ENCODE measurements at regions not wholly inside any gene's neighbourhood (a gene's known extent, or its start where the extent isn't known, plus 50 kb on each side); places are given as distances from the start of the nearest gene placed in this dataset.
"Not testable (repeated sequence)": the region's sequence is repeated elsewhere in the genome, so short reads cannot be mapped to it uniquely, and the experiment has no call there.

DNA sequence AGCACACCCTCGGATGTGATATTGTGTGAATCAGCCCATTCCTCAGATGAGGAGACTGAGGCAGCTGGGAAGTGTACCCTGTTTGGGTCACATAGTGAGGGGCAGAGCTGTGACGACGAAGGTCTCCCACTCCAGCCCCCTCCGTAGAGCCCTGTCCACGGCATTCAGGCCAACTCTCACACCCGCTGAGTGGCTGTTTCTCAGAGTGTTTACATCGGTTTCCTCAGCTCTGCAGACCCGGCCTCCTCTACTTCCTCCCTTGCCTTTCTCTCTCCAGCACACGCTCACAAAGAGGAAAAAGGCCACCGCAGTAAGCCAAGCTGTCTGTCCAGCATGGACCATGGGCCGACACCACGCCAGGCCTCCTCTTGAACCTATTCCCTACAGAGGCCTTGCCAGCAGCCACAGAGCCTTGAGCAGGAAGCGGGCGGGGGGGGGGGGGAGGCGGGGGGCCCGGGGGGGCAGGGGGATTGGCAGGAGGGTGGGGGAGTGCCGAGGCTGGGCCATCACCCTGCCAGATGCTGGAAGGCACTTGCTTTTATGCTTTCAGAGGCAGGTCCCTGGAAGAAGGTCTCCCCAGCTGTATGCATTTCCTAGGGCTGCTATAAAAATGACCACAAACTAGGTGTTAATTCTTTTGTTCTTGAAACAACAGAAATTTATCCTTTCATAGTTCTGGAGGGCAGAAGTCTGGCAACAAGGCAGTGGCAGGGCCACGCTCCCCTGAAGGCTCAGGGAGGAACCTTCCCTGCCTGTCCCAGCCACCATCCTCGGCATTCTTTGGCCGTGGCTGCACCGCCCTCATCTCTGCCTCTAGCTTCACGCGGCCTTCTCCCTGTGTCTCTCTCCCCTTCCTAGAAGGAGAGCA lies 178.4 kb downstream of the PSMG1 start:
- Histone ChIP-seq H3K36me3 (no peaks in the 10 kb centered on the region), H3K27ac (no peak overlapping the region), H3K27me3 (no peaks in the 10 kb centered on the region), H3K4me3 (no peak overlapping the region), H3K4me1 (ENCODE audit: low read depth) (peaks cover 33% of the 10 kb centered on the region), H3K9me3 (ENCODE audit: low read depth) (no peaks in the 10 kb centered on the region)
- TF ChIP-seq, protein P1, sequence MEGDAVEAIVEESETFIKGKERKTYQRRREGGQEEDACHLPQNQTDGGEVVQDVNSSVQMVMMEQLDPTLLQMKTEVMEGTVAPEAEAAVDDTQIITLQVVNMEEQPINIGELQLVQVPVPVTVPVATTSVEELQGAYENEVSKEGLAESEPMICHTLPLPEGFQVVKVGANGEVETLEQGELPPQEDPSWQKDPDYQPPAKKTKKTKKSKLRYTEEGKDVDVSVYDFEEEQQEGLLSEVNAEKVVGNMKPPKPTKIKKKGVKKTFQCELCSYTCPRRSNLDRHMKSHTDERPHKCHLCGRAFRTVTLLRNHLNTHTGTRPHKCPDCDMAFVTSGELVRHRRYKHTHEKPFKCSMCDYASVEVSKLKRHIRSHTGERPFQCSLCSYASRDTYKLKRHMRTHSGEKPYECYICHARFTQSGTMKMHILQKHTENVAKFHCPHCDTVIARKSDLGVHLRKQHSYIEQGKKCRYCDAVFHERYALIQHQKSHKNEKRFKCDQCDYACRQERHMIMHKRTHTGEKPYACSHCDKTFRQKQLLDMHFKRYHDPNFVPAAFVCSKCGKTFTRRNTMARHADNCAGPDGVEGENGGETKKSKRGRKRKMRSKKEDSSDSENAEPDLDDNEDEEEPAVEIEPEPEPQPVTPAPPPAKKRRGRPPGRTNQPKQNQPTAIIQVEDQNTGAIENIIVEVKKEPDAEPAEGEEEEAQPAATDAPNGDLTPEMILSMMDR (IDR thresholded peaks at IDR 0.05; ENCODE audit: low read depth, low read length): no peak
- DNase-seq (ENCODE audit: low read depth in 1 of 2, low spot score in 1 of 2): peak in 1 of 2 donors; percentile 89

DNA sequence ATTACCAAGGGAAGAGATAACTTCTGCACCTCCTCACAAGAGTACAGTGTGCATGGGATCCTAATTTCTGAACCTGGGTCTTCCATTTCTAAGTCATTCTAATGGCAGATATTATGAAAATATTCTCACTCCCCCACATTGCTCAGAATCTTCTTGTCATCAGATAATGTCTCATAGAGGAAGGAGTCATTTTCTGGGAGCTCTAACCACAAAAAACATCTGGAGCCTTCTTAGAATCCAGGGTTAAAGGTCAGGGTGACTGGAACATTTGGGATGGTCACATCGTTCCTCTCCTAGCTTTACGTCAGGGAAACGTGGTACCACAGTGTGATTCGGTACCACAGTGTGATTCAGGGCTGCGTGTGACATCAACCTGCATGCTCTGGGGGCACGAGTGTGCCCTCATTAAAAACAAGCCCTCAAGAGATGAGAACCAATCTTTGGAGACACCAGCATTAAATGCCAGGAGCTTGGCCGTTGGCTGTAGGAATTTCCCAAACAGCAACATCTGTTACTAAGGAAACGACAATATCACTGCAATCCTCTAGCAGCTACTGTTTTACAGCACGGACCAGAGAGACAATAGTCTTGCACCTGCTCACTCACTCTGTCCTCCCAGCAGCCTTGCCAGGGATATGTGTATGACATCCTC lies 179.1 kb downstream of the PSMG1 start:
- H3K36me3 ChIP-seq: no peaks in the 10 kb centered on the region
- H3K27ac ChIP-seq: no peak overlapping the region
- TF ChIP-seq, protein P1 (IDR thresholded peaks at IDR 0.05; ENCODE audit: low read depth, low read length): no peak
- H3K27me3 ChIP-seq: no peaks in the 10 kb centered on the region
- peak in 1 of 2 donors; percentile 67 for DNase-seq (ENCODE audit: low read depth in 1 of 2, low spot score in 1 of 2)
- H3K4me1 ChIP-seq (ENCODE audit: low read depth): peaks cover 27% of the 10 kb centered on the region
- H3K9me3 ChIP-seq (ENCODE audit: low read depth): no peaks in the 10 kb centered on the region
- H3K4me3 ChIP-seq: no peak overlapping the region

DNA sequence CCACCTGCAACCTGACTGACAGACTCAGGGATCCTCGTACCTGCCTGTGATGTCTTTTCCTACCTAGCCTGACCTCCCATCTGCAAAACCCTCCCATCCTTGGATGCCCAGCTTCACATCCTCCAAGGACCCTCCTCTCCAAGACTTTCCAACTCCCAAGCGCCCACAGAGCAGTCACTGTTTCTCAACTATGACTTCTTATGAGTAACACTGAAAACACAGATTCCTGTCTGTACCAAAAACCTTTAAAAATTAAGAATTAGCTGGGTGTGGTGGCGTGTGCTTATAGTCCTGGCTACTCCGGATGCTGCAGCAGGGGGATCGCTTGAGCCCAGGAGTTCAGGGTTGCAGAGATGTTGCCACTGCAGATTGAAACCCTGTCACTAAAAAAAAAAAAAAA lies 181.9 kb downstream of the PSMG1 start:
- TF ChIP-seq, protein P1 (IDR thresholded peaks at IDR 0.05; ENCODE audit: low read depth, low read length): no peak

DNA sequence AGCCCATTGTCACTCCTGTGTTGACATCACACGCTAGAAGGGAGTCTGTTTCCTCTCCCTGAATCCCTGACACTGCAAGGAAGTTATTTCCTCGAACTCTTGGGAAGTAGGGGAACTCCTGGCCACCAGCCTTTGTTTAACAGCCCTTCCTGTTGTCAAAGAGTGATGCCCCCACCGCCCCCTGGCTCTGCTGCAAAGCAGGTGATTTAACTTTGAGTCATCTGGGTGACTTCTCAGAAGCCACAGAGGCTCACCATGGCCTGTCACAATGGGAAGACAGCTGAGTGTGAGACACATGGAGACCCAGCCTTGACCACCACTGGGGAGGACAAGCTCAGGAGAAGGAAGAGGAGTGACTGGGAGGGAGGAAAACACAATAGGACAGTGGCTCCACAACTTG lies 182.8 kb downstream of the PSMG1 start:
- peaks cover 8% of the 10 kb centered on the region for H3K4me1 ChIP-seq (ENCODE audit: low read depth)
- TF ChIP-seq, protein P1 (IDR thresholded peaks at IDR 0.05; ENCODE audit: low read depth, low read length): no peak
- H3K27ac ChIP-seq: no peak overlapping the region
- peak in 1 of 2 donors; percentile 11 for DNase-seq (ENCODE audit: low read depth in 1 of 2, low spot score in 1 of 2)
- no peaks in the 10 kb centered on the region for H3K9me3 ChIP-seq (ENCODE audit: low read depth)
- no peaks in the 10 kb centered on the region for H3K27me3 ChIP-seq
- no peaks in the 10 kb centered on the region for H3K36me3 ChIP-seq
- H3K4me3 ChIP-seq: no peak overlapping the region

More for the DNA sequence above, 181.9 kb downstream of the PSMG1 start:
- Histone ChIP-seq H3K4me3 (no peak overlapping the region), H3K27ac (no peak overlapping the region), H3K36me3 (no peaks in the 10 kb centered on the region), H3K4me1 (ENCODE audit: low read depth) (peaks cover 10% of the 10 kb centered on the region), H3K9me3 (ENCODE audit: low read depth) (no peaks in the 10 kb centered on the region), H3K27me3 (no peaks in the 10 kb centered on the region)
- DNase-seq (ENCODE audit: low read depth in 1 of 2, low spot score in 1 of 2): no peak

DNA sequence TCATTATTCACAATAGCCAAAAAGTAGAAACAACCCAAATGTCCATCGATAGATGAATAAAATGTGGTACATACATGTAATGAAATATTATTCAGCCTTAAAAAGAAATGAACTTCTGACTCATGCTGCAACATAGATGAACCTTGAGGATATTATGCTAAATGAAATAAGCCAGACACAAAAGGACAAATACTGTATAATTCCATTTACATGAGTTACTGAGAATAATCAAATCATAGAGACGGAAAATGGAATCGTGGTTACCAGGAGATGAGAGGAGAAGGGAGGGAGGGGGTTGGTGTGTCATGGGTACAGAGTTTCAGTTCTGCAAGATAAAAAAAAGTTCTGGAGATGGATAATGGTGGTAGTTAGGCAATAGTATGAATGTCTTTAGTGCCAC lies 184.1 kb downstream of the PSMG1 start:
- Histone ChIP-seq H3K9me3 (ENCODE audit: low read depth) (no peaks in the 10 kb centered on the region), H3K4me1 (ENCODE audit: low read depth) (peaks cover under 1% of the 10 kb centered on the region), H3K27me3 (no peaks in the 10 kb centered on the region), H3K4me3 (no peak overlapping the region), H3K36me3 (no peaks in the 10 kb centered on the region), H3K27ac (no peak overlapping the region)
- TF ChIP-seq, protein P1 (IDR thresholded peaks at IDR 0.05; ENCODE audit: low read depth, low read length): no peak
- peak in 1 of 2 donors; percentile 30 for DNase-seq (ENCODE audit: low read depth in 1 of 2, low spot score in 1 of 2)

DNA sequence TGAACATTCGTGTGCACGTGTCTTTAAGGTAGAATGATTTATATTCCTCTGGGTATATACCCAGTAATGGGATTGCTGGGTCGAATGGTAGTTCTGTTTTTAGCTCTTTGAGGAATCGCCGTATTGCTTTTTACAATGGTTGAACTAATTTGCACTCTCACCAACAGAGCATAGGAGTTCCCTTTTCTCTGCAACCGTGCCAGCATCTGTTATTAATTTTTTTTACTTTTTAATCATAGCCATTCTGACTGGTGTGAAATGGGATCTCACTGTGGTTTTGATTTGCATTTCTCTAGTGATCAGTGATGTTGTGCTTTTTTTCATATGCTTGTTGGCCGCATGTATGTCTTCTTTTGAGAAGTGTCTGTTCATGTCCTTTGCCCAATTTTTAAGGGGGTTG lies 185.0 kb downstream of the PSMG1 start:
- not testable (repeated sequence) for DNase-seq (ENCODE audit: low read depth in 1 of 2, low spot score in 1 of 2)

DNA sequence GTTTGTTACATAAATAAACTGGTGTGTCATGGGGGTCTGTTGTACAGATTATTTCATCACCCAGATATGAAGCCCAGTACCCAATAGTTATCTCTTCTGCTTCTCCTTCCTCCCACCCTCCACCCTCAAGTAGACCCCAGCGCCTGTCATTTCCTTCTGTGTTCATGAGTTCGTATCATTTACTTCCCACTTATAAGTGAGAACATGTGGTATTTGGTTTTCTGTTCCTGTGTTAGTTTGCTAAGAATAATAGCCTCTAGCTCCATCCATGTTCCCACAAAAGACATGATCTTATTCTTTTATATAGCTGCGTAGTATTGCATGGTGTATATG lies 185.4 kb downstream of the PSMG1 start:
- H3K9me3 ChIP-seq (ENCODE audit: low read depth); DNase-seq (ENCODE audit: low read depth in 1 of 2, low spot score in 1 of 2); H3K27ac ChIP-seq; H3K4me3 ChIP-seq; H3K27me3 ChIP-seq; H3K36me3 ChIP-seq: not testable (repeated sequence)
- peaks cover 12% of the 10 kb centered on the region for H3K4me1 ChIP-seq (ENCODE audit: low read depth)

More for the DNA sequence above, 185.0 kb downstream of the PSMG1 start:
- H3K27ac ChIP-seq; H3K4me3 ChIP-seq; H3K9me3 ChIP-seq (ENCODE audit: low read depth); H3K27me3 ChIP-seq; H3K4me1 ChIP-seq (ENCODE audit: low read depth); H3K36me3 ChIP-seq: not testable (repeated sequence)

Data from cardiac muscle cell (in vitro differentiated cells and primary cell).